GM21529 (cell line): ENCODE measurements at regions not wholly inside any gene's neighbourhood (a gene's known extent, or its start where the extent isn't known, plus 50 kb on each side); places are given as distances from the start of the nearest gene placed in this dataset.
"Not testable (repeated sequence)": the region's sequence is repeated elsewhere in the genome, so short reads cannot be mapped to it uniquely, and the experiment has no call there.

ENCODE experiments used
- ATAC-seq: cut with Tn5 transposase; IDR thresholded peaks from one replicate; pipeline ENCODE4 v1.9.1; 2021; ENCODE audit not compliant: unreplicated experiment

GRCh38 chr4:18440527-18441202 lies 419.1 kb upstream of the LCORL start:
- no peak for ATAC-seq

GRCh38 chr4:18439311-18439710 lies 417.8 kb upstream of the LCORL start:
- no peak for ATAC-seq

- ATAC-seq = no peak
These were observed 414.2 kb upstream of the LCORL start for GRCh38 chr4:18435781-18436180.

GRCh38 chr4:18422685-18423084 lies 401.1 kb upstream of the LCORL start:
- ATAC-seq = no peak

- ATAC-seq = no peak
These were observed 400.0 kb upstream of the LCORL start for GRCh38 chr4:18421519-18421918.

GRCh38 chr4:18419780-18420179 lies 398.2 kb upstream of the LCORL start:
- no peak for ATAC-seq

- ATAC-seq = not testable (repeated sequence)
These were observed 396.8 kb upstream of the LCORL start for GRCh38 chr4:18418195-18418898.

GRCh38 chr4:18417651-18418050 lies 396.1 kb upstream of the LCORL start:
- ATAC-seq = not testable (repeated sequence)

GRCh38 chr4:18406264-18406663 lies 384.7 kb upstream of the LCORL start:
- no peak for ATAC-seq

- no peak for ATAC-seq
These were observed 383.5 kb upstream of the LCORL start for GRCh38 chr4:18405054-18405453.

GRCh38 chr4:18404642-18405041 lies 383.1 kb upstream of the LCORL start:
- ATAC-seq = no peak

GRCh38 chr4:18403327-18403726 lies 381.8 kb upstream of the LCORL start:
- no peak for ATAC-seq

- ATAC-seq = no peak
These were observed 380.3 kb upstream of the LCORL start for GRCh38 chr4:18401868-18402267.

- ATAC-seq = no peak
These were observed 379.9 kb upstream of the LCORL start for GRCh38 chr4:18401425-18401824.

GRCh38 chr4:18398661-18399060 lies 377.1 kb upstream of the LCORL start:
- ATAC-seq = no peak

- no peak for ATAC-seq
These were observed 376.3 kb upstream of the LCORL start for GRCh38 chr4:18397681-18398390.

- ATAC-seq = no peak
These were observed 373.1 kb upstream of the LCORL start for GRCh38 chr4:18394656-18395055.

- ATAC-seq = no peak
These were observed 369.8 kb upstream of the LCORL start for GRCh38 chr4:18391354-18391728.

GRCh38 chr4:18390655-18391353 lies 369.2 kb upstream of the LCORL start:
- ATAC-seq = no peak

GRCh38 chr4:18389115-18389514 lies 367.6 kb upstream of the LCORL start:
- ATAC-seq = no peak

GRCh38 chr4:18388039-18388438 lies 366.5 kb upstream of the LCORL start:
- ATAC-seq = no peak

- no peak for ATAC-seq
These were observed 359.6 kb upstream of the LCORL start for GRCh38 chr4:18381186-18381585.
